ENCODE measurements at regions not wholly inside any gene's neighbourhood (a gene's known extent, or its start where the extent isn't known, plus 50 kb on each side); places are given as distances from the start of the nearest gene placed in this dataset.

DNA sequence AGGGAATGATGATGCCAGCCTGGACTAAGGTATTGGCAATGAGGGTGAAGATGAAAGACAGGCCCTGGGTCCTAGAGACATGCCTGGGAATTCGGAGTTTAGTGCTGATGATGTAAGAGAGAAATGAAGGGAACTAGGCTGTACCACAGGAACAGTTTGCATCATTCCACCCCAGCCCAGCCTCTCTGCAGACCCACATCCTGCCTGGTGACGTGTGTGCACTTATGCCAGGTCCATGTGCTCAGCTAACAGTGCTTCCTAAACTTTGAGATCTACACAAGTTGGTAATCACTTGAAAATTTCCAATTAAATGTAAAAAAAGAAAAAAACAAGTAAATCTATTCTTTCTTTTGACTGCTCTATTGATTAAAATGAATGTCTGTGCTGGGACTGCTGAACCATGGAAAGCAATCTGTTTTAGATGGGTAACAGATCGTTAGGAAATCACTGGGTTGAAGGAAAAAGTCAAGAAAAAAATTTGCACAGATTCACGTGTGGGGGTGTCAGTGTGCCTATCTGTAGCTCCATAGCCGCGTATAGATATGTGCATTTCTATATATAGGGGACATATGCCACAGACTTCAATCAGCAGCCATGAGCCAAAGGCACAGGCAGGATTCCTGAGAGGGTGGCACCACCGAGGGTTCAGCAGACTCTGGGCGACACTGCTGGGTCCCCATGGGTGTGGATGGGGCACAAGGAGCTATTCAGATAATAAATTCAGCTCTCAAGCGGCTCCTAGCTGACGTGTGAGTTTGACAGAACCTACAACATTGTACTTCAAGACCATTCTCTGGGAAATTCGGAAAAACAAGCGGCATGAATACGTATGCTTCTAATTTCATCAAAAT, 131.1 kb upstream of the OPCML start:
- TF ChIP-seq POLR2A (IDR thresholded peaks at IDR 0.05): no peak
- no peak for TF ChIP-seq CTCF (IDR thresholded peaks at IDR 0.05)
- Histone ChIP-seq H3K4me3 (no peak overlapping the region), H3K36me3 (no peaks in the 10 kb centered on the region), H3K27me3 (no peaks in the 10 kb centered on the region), H3K27ac (no peak overlapping the region), H3K9me3 (no peaks in the 10 kb centered on the region), H3K4me1 (no peaks in the 10 kb centered on the region)
- no peak for DNase-seq

GRCh38 chr11:133661846-133662245, 129.5 kb upstream of the OPCML start:
- no peak overlapping the region for H3K4me3 ChIP-seq
- TF ChIP-seq CTCF (IDR thresholded peaks at IDR 0.05): no peak
- no peak for TF ChIP-seq POLR2A (IDR thresholded peaks at IDR 0.05)

DNA sequence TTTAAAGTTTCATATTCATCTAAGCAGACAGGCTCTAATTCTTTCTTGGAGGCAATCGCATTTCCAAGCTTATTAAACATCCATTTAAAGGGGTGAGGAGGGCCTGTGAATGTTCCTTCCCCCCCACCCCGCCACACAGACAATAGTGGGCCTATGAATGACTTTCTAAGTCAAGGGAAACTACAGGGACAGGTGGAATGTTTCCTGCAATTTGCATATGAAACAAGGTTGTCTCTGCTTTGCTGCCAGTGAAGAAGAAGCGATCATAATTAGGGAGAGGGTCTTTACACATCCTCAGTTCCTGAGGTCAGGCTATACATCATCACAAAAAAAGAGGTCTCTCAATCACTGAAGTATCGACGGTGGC, 127.9 kb upstream of the OPCML start:
- no peak for DNase-seq
- TF ChIP-seq POLR2A (IDR thresholded peaks at IDR 0.05): no peak
- no peak for TF ChIP-seq CTCF (IDR thresholded peaks at IDR 0.05)
- no peak overlapping the region for H3K27ac ChIP-seq
- H3K4me1 ChIP-seq: no peaks in the 10 kb centered on the region
- no peak overlapping the region for H3K4me3 ChIP-seq
- no peaks in the 10 kb centered on the region for H3K36me3 ChIP-seq
- no peaks in the 10 kb centered on the region for H3K27me3 ChIP-seq
- no peaks in the 10 kb centered on the region for H3K9me3 ChIP-seq

More at GRCh38 chr11:133661846-133662245, 129.5 kb upstream of the OPCML start:
- no peak overlapping the region for H3K27ac ChIP-seq
- H3K9me3 ChIP-seq: no peaks in the 10 kb centered on the region
- H3K36me3 ChIP-seq: no peaks in the 10 kb centered on the region
- no peaks in the 10 kb centered on the region for H3K27me3 ChIP-seq
- DNase-seq: no peak
- H3K4me1 ChIP-seq: no peaks in the 10 kb centered on the region

DNA sequence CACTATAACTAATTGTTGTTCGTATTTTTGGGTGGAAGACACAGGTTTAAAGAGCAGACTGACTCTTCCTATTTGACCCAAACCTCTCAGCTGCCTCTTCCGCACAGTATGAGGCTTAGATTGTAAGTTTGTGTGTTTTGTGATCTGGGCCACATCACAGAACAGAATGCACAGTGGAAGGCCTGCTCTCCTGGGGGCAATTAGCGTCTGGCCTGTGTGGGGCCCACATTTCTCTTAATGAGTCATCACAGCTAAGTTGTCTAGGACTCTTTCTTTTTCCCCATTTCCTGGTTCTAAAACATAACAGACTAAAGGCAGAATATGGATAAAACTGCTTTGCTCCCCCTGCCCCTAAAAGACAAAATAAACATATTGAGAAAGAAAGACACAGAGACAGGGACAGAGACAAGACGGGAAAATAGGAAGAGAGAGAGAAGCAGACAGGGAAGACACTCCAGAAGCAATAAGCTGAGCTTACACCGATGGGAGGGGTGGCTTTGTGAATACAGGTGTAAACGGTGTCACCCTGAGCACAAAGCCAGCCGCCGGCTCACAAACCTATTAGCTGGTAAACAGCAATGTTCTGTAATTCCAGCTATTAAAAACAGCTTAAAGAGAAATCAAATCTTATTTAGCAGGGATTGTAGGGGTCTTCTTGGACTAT, 127.4 kb upstream of the OPCML start:
- H3K36me3 ChIP-seq: no peaks in the 10 kb centered on the region
- no peak overlapping the region for H3K27ac ChIP-seq
- H3K9me3 ChIP-seq: no peaks in the 10 kb centered on the region
- no peak overlapping the region for H3K4me3 ChIP-seq
- H3K4me1 ChIP-seq: no peaks in the 10 kb centered on the region
- H3K27me3 ChIP-seq: no peaks in the 10 kb centered on the region
- TF ChIP-seq CTCF (IDR thresholded peaks at IDR 0.05): no peak
- TF ChIP-seq POLR2A (IDR thresholded peaks at IDR 0.05): no peak
- no peak for DNase-seq

DNA sequence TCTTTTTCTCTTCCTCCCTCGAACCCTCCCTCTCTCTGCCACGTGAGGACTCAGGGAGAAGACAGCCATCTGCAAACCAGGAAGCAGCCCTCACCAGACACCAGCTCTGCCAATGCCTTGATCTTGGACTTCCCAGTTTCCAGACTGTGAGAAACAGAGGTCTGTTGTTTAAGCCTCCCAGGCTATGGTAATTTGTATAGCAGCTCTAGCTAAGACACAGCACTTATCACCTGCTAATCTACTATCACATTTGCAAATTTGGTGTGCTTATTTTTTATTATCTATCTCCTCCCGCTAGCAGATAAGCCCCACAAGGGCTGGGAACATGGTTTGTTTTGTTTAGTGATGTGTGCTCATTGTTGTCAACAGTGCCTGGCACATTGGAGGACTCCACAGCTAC, 124.8 kb upstream of the OPCML start:
- Histone ChIP-seq H3K9me3 (no peaks in the 10 kb centered on the region), H3K27ac (no peak overlapping the region), H3K4me3 (no peak overlapping the region), H3K36me3 (no peaks in the 10 kb centered on the region), H3K4me1 (no peaks in the 10 kb centered on the region), H3K27me3 (no peaks in the 10 kb centered on the region)
- DNase-seq: no peak
- TF ChIP-seq POLR2A (IDR thresholded peaks at IDR 0.05): no peak
- no peak for TF ChIP-seq CTCF (IDR thresholded peaks at IDR 0.05)
